ENCODE measurements at regions not wholly inside any gene's neighbourhood (a gene's known extent, or its start where the extent isn't known, plus 50 kb on each side); places are given as distances from the start of the nearest gene placed in this dataset.
"Not testable (repeated sequence)": the region's sequence is repeated elsewhere in the genome, so short reads cannot be mapped to it uniquely, and the experiment has no call there.

- no peak for TF ChIP-seq E2F8 (IDR thresholded peaks at IDR 0.05; ENCODE audit: low read depth, partially characterized antibody)
- TF ChIP-seq FOXP1 (CRISPR knock-in tag; IDR thresholded peaks at IDR 0.05): no peak
Observed at GRCh38 chr12:107607464-107608392, 77.9 kb upstream of the PWP1 start (continued).

- not testable (repeated sequence) for H3K79me2 ChIP-seq (ENCODE audit: control insufficient read depth, insufficient read depth, low read length); H3K9me3 ChIP-seq (replicated peaks; ENCODE audit: control insufficient read depth, insufficient read depth, low read depth, low read length); H3K36me3 ChIP-seq (ENCODE audit: control insufficient read depth, insufficient read depth, low read length); DNase-seq (ENCODE audit: extremely low read depth in 1 of 4, low spot score in 3 of 4); H3K4me3 ChIP-seq; H3K4me2 ChIP-seq (ENCODE audit: insufficient read depth, low read length); H4K20me1 ChIP-seq (replicated peaks; ENCODE audit: control insufficient read depth, insufficient read depth, low read length); H3K27ac ChIP-seq (ENCODE audit: extremely low read depth, low read depth, low read length); H2AFZ ChIP-seq (ENCODE audit: low read depth, low read length); H3K4me1 ChIP-seq (replicated peaks in 1 of 2; ENCODE audit: control insufficient read depth in 2 of 2, insufficient read depth in 2 of 2, low read length in 2 of 2); FAIRE-seq; BruUV-seq (replicated peaks); H3K9ac ChIP-seq (ENCODE audit: insufficient read depth in 1 of 2, low read depth in 2 of 2, low read length in 2 of 2); ATAC-seq; H3K9me1 ChIP-seq (ENCODE audit: control insufficient read depth, insufficient read depth, low read length)
- intact Hi-C loops (cut with micrococcal nuclease): loop anchor here (10.0 kb wide), 1 partner anchor 204 kb away; no protein-coding TSS in a partner anchor
- POLR2A ChIA-PET: interaction anchor here (0.6 kb wide), 1 partner anchor 475 kb away, joined by 3 read pairs; no protein-coding TSS in a partner anchor
- CTCF ChIA-PET (ENCODE audit: low intra/inter-chr PET ratio): interaction anchor here (0.7 kb wide), 1 partner anchor 477 kb away, joined by 3 read pairs; no protein-coding TSS in a partner anchor
- in situ Hi-C loops (cut with MboI): loop anchor here (25.0 kb wide), 1 partner anchor 671 kb away; no protein-coding TSS in a partner anchor
- H3K27me3 ChIP-seq (ENCODE audit: control insufficient read depth in 2 of 2, insufficient read depth in 2 of 2, low read length in 2 of 2): peaks cover 18 to 23% of the 10 kb centered on the region in 2 experiments; a peak in 3 of 5 replicates
- 1% methylated on average over 5 of the region's 5 CpGs for WGBS (ENCODE audit: insufficient coverage, low coverage, missing lambda C conversion rate)
Observed at GRCh38 chr12:107608779-107609178, 76.8 kb upstream of the PWP1 start.
